IgD-negative memory B cell (primary cell): ENCODE measurements at regions not wholly inside any gene's neighbourhood (a gene's known extent, or its start where the extent isn't known, plus 50 kb on each side); places are given as distances from the start of the nearest gene placed in this dataset.

ENCODE experiments used
- H3K27ac Mint-ChIP-seq, 3 donors: one replicate each; pipeline ENCODE4 v1.8.0; 2020 to 2022; ENCODE audit warnings: mild to moderate bottlenecking in 3 of 3, mixed read lengths in 3 of 3, moderate library complexity in 1 of 3
- H3K27me3 Mint-ChIP-seq: one replicate; pipeline ENCODE4 v1.8.0; 2021; ENCODE audit warnings: mixed read lengths
- H3K36me3 Mint-ChIP-seq: one replicate; pipeline ENCODE4 v1.8.0; 2020; ENCODE audit warnings: mild to moderate bottlenecking, mixed read lengths
- H3K4me1 Mint-ChIP-seq, 3 donors: one replicate each; pipeline ENCODE4 v1.8.0; 2020 to 2022; ENCODE audit warnings: mixed read lengths in 3 of 3, mild to moderate bottlenecking in 1 of 3
- H3K4me3 Mint-ChIP-seq, 4 donors: one replicate each; pipeline ENCODE4 v1.8.0; 2020 to 2022; ENCODE audit warnings: mild to moderate bottlenecking in 4 of 4, mixed read lengths in 4 of 4, moderate library complexity in 3 of 4
- H3K9me3 Mint-ChIP-seq, 3 donors: one replicate each; pipeline ENCODE4 v1.8.0; 2020 to 2021; ENCODE audit warnings: mixed read lengths in 3 of 3, mild to moderate bottlenecking in 1 of 3

GRCh38 chr4:82050796-82051195 is 323.0 kb downstream of the HNRNPD start:
- Mint-ChIP-seq H3K27me3 (peaks cover 7% of the 10 kb centered on the region), H3K27ac (no peak overlapping the region), H3K36me3 (no peaks in the 10 kb centered on the region), H3K4me3 (no peak overlapping the region), H3K4me1 (no peaks in the 10 kb centered on the region), H3K9me3 (peaks cover 0 to 3% (median 2%) of the 10 kb centered on the region in 3 donors)

GRCh38 chr4:82049294-82049693 is 324.5 kb downstream of the HNRNPD start:
- H3K27me3 Mint-ChIP-seq: peaks cover 12% of the 10 kb centered on the region
- no peak overlapping the region for H3K4me3 Mint-ChIP-seq
- H3K36me3 Mint-ChIP-seq: no peaks in the 10 kb centered on the region
- no peak overlapping the region for H3K27ac Mint-ChIP-seq
- no peaks in the 10 kb centered on the region for H3K9me3 Mint-ChIP-seq
- no peaks in the 10 kb centered on the region for H3K4me1 Mint-ChIP-seq

- no peaks in the 10 kb centered on the region for H3K36me3 Mint-ChIP-seq
- H3K9me3 Mint-ChIP-seq: no peaks in the 10 kb centered on the region
- H3K27me3 Mint-ChIP-seq: peaks cover 24% of the 10 kb centered on the region
- no peak overlapping the region for H3K27ac Mint-ChIP-seq
- peaks cover 0 to 4% (median 0%) of the 10 kb centered on the region in 3 donors for H3K4me1 Mint-ChIP-seq
- H3K4me3 Mint-ChIP-seq: no peak overlapping the region
Measured at GRCh38 chr4:82047731-82048130, 326.1 kb downstream of the HNRNPD start.

- no peak overlapping the region for H3K27ac Mint-ChIP-seq
- H3K9me3 Mint-ChIP-seq: no peaks in the 10 kb centered on the region
- H3K4me3 Mint-ChIP-seq: no peak overlapping the region
- no peaks in the 10 kb centered on the region for H3K36me3 Mint-ChIP-seq
- H3K27me3 Mint-ChIP-seq: peaks cover 30% of the 10 kb centered on the region
- peaks cover 0 to 4% (median 0%) of the 10 kb centered on the region in 3 donors for H3K4me1 Mint-ChIP-seq
Measured at GRCh38 chr4:82046796-82047195, 327.0 kb downstream of the HNRNPD start.

- no peaks in the 10 kb centered on the region for H3K36me3 Mint-ChIP-seq
- H3K9me3 Mint-ChIP-seq: no peaks in the 10 kb centered on the region
- peaks cover 36% of the 10 kb centered on the region for H3K27me3 Mint-ChIP-seq
- no peak overlapping the region for H3K27ac Mint-ChIP-seq
- peaks cover 0 to 4% (median 0%) of the 10 kb centered on the region in 3 donors for H3K4me1 Mint-ChIP-seq
- H3K4me3 Mint-ChIP-seq: peak overlapping the region in 1 of 4 donors; percentile 20
Measured at GRCh38 chr4:82045267-82045666, 328.5 kb downstream of the HNRNPD start.

- Mint-ChIP-seq H3K27me3 (peaks cover 36% of the 10 kb centered on the region), H3K4me1 (peaks cover 0 to 4% (median 0%) of the 10 kb centered on the region in 3 donors), H3K36me3 (no peaks in the 10 kb centered on the region), H3K9me3 (no peaks in the 10 kb centered on the region), H3K4me3 (peak overlapping the region in 1 of 4 donors; percentile 10), H3K27ac (no peak overlapping the region)
Measured at GRCh38 chr4:82044141-82044993, 329.4 kb downstream of the HNRNPD start.

GRCh38 chr4:82043809-82044137 is 330.0 kb downstream of the HNRNPD start:
- no peaks in the 10 kb centered on the region for H3K36me3 Mint-ChIP-seq
- H3K27me3 Mint-ChIP-seq: peaks cover 36% of the 10 kb centered on the region
- peak overlapping the region in 1 of 4 donors; percentile 65 for H3K4me3 Mint-ChIP-seq
- H3K4me1 Mint-ChIP-seq: peaks cover 0 to 4% (median 0%) of the 10 kb centered on the region in 3 donors
- no peak overlapping the region for H3K27ac Mint-ChIP-seq
- H3K9me3 Mint-ChIP-seq: no peaks in the 10 kb centered on the region

- H3K27ac Mint-ChIP-seq: no peak overlapping the region
- peaks cover 0 to 4% (median 0%) of the 10 kb centered on the region in 3 donors for H3K4me1 Mint-ChIP-seq
- peak overlapping the region in 1 of 4 donors; percentile 65 for H3K4me3 Mint-ChIP-seq
- H3K27me3 Mint-ChIP-seq: peaks cover 38% of the 10 kb centered on the region
- H3K36me3 Mint-ChIP-seq: no peaks in the 10 kb centered on the region
- H3K9me3 Mint-ChIP-seq: no peaks in the 10 kb centered on the region
Measured at GRCh38 chr4:82043081-82043808, 330.5 kb downstream of the HNRNPD start.

GRCh38 chr4:82042042-82042441 is 331.7 kb downstream of the HNRNPD start:
- Mint-ChIP-seq H3K4me3 (no peak overlapping the region), H3K27ac (no peak overlapping the region), H3K9me3 (no peaks in the 10 kb centered on the region), H3K36me3 (no peaks in the 10 kb centered on the region), H3K4me1 (peaks cover 0 to 4% (median 0%) of the 10 kb centered on the region in 3 donors), H3K27me3 (peaks cover 38% of the 10 kb centered on the region)

- Mint-ChIP-seq H3K4me3 (no peak overlapping the region), H3K27me3 (peaks cover 28% of the 10 kb centered on the region), H3K27ac (no peak overlapping the region), H3K36me3 (no peaks in the 10 kb centered on the region), H3K9me3 (peaks cover 0 to 2% (median 0%) of the 10 kb centered on the region in 3 donors), H3K4me1 (peaks cover 0 to 4% (median 0%) of the 10 kb centered on the region in 3 donors)
Measured at GRCh38 chr4:82038936-82039335, 334.9 kb downstream of the HNRNPD start.

- no peak overlapping the region for H3K27ac Mint-ChIP-seq
- peaks cover 0 to 2% (median 0%) of the 10 kb centered on the region in 3 donors for H3K9me3 Mint-ChIP-seq
- no peaks in the 10 kb centered on the region for H3K4me1 Mint-ChIP-seq
- H3K36me3 Mint-ChIP-seq: no peaks in the 10 kb centered on the region
- H3K27me3 Mint-ChIP-seq: peaks cover 15% of the 10 kb centered on the region
- no peak overlapping the region for H3K4me3 Mint-ChIP-seq
Measured at GRCh38 chr4:82036181-82036580, 337.6 kb downstream of the HNRNPD start.

- peaks cover 0 to 2% (median 2%) of the 10 kb centered on the region in 3 donors for H3K9me3 Mint-ChIP-seq
- no peak overlapping the region for H3K27ac Mint-ChIP-seq
- no peaks in the 10 kb centered on the region for H3K36me3 Mint-ChIP-seq
- H3K27me3 Mint-ChIP-seq: peaks cover 14% of the 10 kb centered on the region
- H3K4me1 Mint-ChIP-seq: no peaks in the 10 kb centered on the region
- H3K4me3 Mint-ChIP-seq: no peak overlapping the region
Measured at GRCh38 chr4:82034878-82035277, 338.9 kb downstream of the HNRNPD start.

- Mint-ChIP-seq H3K4me1 (no peaks in the 10 kb centered on the region), H3K9me3 (peaks cover 0 to 2% (median 2%) of the 10 kb centered on the region in 3 donors), H3K36me3 (no peaks in the 10 kb centered on the region)
Measured at GRCh38 chr4:82033862-82034261, 339.9 kb downstream of the HNRNPD start.

GRCh38 chr4:82031376-82031927 is 342.3 kb downstream of the HNRNPD start:
- Mint-ChIP-seq H3K9me3 (peaks cover 0 to 2% (median 2%) of the 10 kb centered on the region in 3 donors), H3K27ac (no peak overlapping the region), H3K4me3 (no peak overlapping the region), H3K4me1 (no peaks in the 10 kb centered on the region), H3K27me3 (peaks cover 12% of the 10 kb centered on the region), H3K36me3 (no peaks in the 10 kb centered on the region)

More at GRCh38 chr4:82033862-82034261, 339.9 kb downstream of the HNRNPD start:
- peaks cover 14% of the 10 kb centered on the region for H3K27me3 Mint-ChIP-seq
- no peak overlapping the region for H3K27ac Mint-ChIP-seq
- H3K4me3 Mint-ChIP-seq: no peak overlapping the region

GRCh38 chr4:82017680-82018079 is 356.1 kb downstream of the HNRNPD start:
- H3K4me1 Mint-ChIP-seq: no peaks in the 10 kb centered on the region
- no peak overlapping the region for H3K27ac Mint-ChIP-seq
- H3K4me3 Mint-ChIP-seq: no peak overlapping the region
- H3K27me3 Mint-ChIP-seq: peaks cover 2% of the 10 kb centered on the region
- H3K9me3 Mint-ChIP-seq: peaks cover 5 to 10% (median 9%) of the 10 kb centered on the region in 3 donors
- H3K36me3 Mint-ChIP-seq: no peaks in the 10 kb centered on the region
